ENCODE measurements at regions not wholly inside any gene's neighbourhood (a gene's known extent, or its start where the extent isn't known, plus 50 kb on each side); places are given as distances from the start of the nearest gene placed in this dataset.

GRCh38 chr5:61652916-61653315 lies 320.9 kb downstream of the ZSWIM6 start:
- DNase-seq (ENCODE audit: low read depth) = no peak

GRCh38 chr5:61653807-61654580 lies 321.9 kb downstream of the ZSWIM6 start:
- DNase-seq (ENCODE audit: low read depth) = peak; percentile 13

- DNase-seq (ENCODE audit: low read depth) = no peak
These were observed 322.8 kb downstream of the ZSWIM6 start for GRCh38 chr5:61654876-61655275.

GRCh38 chr5:61657010-61657409 lies 325.0 kb downstream of the ZSWIM6 start:
- DNase-seq (ENCODE audit: low read depth) = no peak

GRCh38 chr5:61657686-61658085 lies 325.6 kb downstream of the ZSWIM6 start:
- no peak for DNase-seq (ENCODE audit: low read depth)

GRCh38 chr5:61658592-61659008 lies 326.5 kb downstream of the ZSWIM6 start:
- DNase-seq (ENCODE audit: low read depth) = peak; percentile 78

- DNase-seq (ENCODE audit: low read depth) = no peak
These were observed 327.2 kb downstream of the ZSWIM6 start for GRCh38 chr5:61659221-61659696.

- DNase-seq (ENCODE audit: low read depth) = no peak
These were observed 330.6 kb downstream of the ZSWIM6 start for GRCh38 chr5:61662670-61663069.

- no peak for DNase-seq (ENCODE audit: low read depth)
These were observed 334.1 kb downstream of the ZSWIM6 start for GRCh38 chr5:61666064-61666621.

- DNase-seq (ENCODE audit: low read depth) = no peak
These were observed 335.6 kb downstream of the ZSWIM6 start for GRCh38 chr5:61667525-61668218.

GRCh38 chr5:61669531-61669930 lies 337.5 kb downstream of the ZSWIM6 start:
- DNase-seq (ENCODE audit: low read depth) = no peak

- DNase-seq (ENCODE audit: low read depth) = no peak
These were observed 338.9 kb downstream of the ZSWIM6 start for GRCh38 chr5:61670941-61671340.

GRCh38 chr5:61673007-61673735 lies 341.1 kb downstream of the ZSWIM6 start:
- DNase-seq (ENCODE audit: low read depth) = peak; percentile 58

GRCh38 chr5:61674378-61674777 lies 342.3 kb downstream of the ZSWIM6 start:
- no peak for DNase-seq (ENCODE audit: low read depth)

- DNase-seq (ENCODE audit: low read depth) = no peak
These were observed 343.1 kb downstream of the ZSWIM6 start for GRCh38 chr5:61675015-61675692.

GRCh38 chr5:61677220-61677619 lies 345.2 kb downstream of the ZSWIM6 start:
- DNase-seq (ENCODE audit: low read depth) = no peak

- peak; percentile 14 for DNase-seq (ENCODE audit: low read depth)
These were observed 346.9 kb downstream of the ZSWIM6 start for GRCh38 chr5:61678966-61679365.

- DNase-seq (ENCODE audit: low read depth) = no peak
These were observed 347.5 kb downstream of the ZSWIM6 start for GRCh38 chr5:61679562-61679961.

- no peak for DNase-seq (ENCODE audit: low read depth)
These were observed 348.2 kb downstream of the ZSWIM6 start for GRCh38 chr5:61680247-61680646.

- DNase-seq (ENCODE audit: low read depth) = no peak
These were observed 351.1 kb downstream of the ZSWIM6 start for GRCh38 chr5:61683148-61683547.

- no peak for DNase-seq (ENCODE audit: low read depth)
These were observed 351.9 kb downstream of the ZSWIM6 start for GRCh38 chr5:61683926-61684325.

Measured in ELR (cell line).